OCI-LY1 (cell line): ENCODE measurements at regions not wholly inside any gene's neighbourhood (a gene's known extent, or its start where the extent isn't known, plus 50 kb on each side); places are given as distances from the start of the nearest gene placed in this dataset.

Experiments used
- CTCF ChIP-seq: fragments of 200-600 bp; sonication (generic), shearing (Covaris generic); IDR thresholded peaks from 2 replicates; pipeline ENCODE4 v1.5.1; 2017; ENCODE audit warnings: mild to moderate bottlenecking, antibody characterized with exemption, low read length, moderate library complexity, mixed read lengths
- EZH2 ChIP-seq: fragments of 200-600 bp; sonication (generic), shearing (Covaris generic); IDR thresholded peaks from 2 replicates; pipeline ENCODE4 v1.8.0; 2017; ENCODE audit warnings: borderline replicate concordance, mixed run types, mild to moderate bottlenecking, antibody characterized with exemption, low read length, moderate library complexity, mixed read lengths

- no peak for TF ChIP-seq CTCF
- no peak for TF ChIP-seq EZH2
Measured at GRCh38 chr2:23314687-23315086, 70.3 kb upstream of the KLHL29 start.
